CD4-positive, alpha-beta memory T cell (primary cell): ENCODE measurements at regions not wholly inside any gene's neighbourhood (a gene's known extent, or its start where the extent isn't known, plus 50 kb on each side); places are given as distances from the start of the nearest gene placed in this dataset.

Experiments
- CTCF ChIA-PET: fragments of 350-600 bp; sonication (Branson Sonifier 250); formaldehyde crosslinking; loops from one replicate; lab custom pipeline; 2021; ENCODE audit warnings: inconsistent platforms; ENCODE audit not compliant: partially characterized antibody; lab: Charles Lee
- POLR2A ChIA-PET: fragments of 350-600 bp; sonication (Branson Sonifier 250); formaldehyde crosslinking; loops from one replicate; lab custom pipeline; 2021; ENCODE audit not compliant: partially characterized antibody; lab: Charles Lee
- DNase-seq, 5 donors: peaks; one replicate each; pipeline versions ENCODE4 v3.0.0 to v3.0.0-alpha.2; 2020 to 2022; ENCODE audit warnings: mixed read lengths in 1 of 5
- H3K27ac ChIP-seq: one replicate; pipeline ENCODE4 v1.7.0; 2013; ENCODE audit warnings: low read depth, low read length
- H3K27me3 ChIP-seq: 2 replicates; pipeline ENCODE4 v1.7.0; 2013; ENCODE audit warnings: mild to moderate bottlenecking, low read length, moderate library complexity; ENCODE audit not compliant: insufficient read depth
- H3K36me3 ChIP-seq: 2 replicates; pipeline ENCODE4 v1.7.0; 2013; ENCODE audit warnings: mild to moderate bottlenecking, low read length, moderate library complexity; ENCODE audit not compliant: insufficient read depth
- H3K4me1 ChIP-seq: 2 replicates; pipeline ENCODE4 v1.7.0; 2013; ENCODE audit warnings: mild to moderate bottlenecking, low read length, moderate library complexity; ENCODE audit not compliant: insufficient read depth
- H3K4me3 ChIP-seq, 2 donors: one replicate each; pipeline ENCODE4 v1.7.0; 2013; ENCODE audit warnings: low read length in 2 of 2, mild to moderate bottlenecking in 1 of 2
- H3K9me3 ChIP-seq, 2 donors: one replicate each; pipeline ENCODE4 v1.7.0; 2013; ENCODE audit warnings: low read length in 2 of 2, control low read depth in 1 of 2; ENCODE audit not compliant: control insufficient read depth in 1 of 2
- H3K27ac Mint-ChIP-seq, 7 donors: one replicate each; pipeline ENCODE4 v1.8.0; 2020 to 2021; ENCODE audit warnings: mixed read lengths in 7 of 7, mild to moderate bottlenecking in 6 of 7, inconsistent platforms in 3 of 7, moderate library complexity in 3 of 7
- H3K27me3 Mint-ChIP-seq, 2 donors: one replicate each; pipeline ENCODE4 v1.8.0; 2020 to 2021; ENCODE audit warnings: mixed read lengths in 2 of 2
- H3K36me3 Mint-ChIP-seq, 2 donors: one replicate each; pipeline ENCODE4 v1.8.0; 2020 to 2021; ENCODE audit warnings: mixed read lengths in 2 of 2, inconsistent platforms in 1 of 2, mild to moderate bottlenecking in 1 of 2
- H3K4me1 Mint-ChIP-seq, 4 donors: one replicate each; pipeline ENCODE4 v1.8.0; 2020 to 2021; ENCODE audit warnings: mixed read lengths in 4 of 4, mild to moderate bottlenecking in 1 of 4
- H3K4me3 Mint-ChIP-seq, 8 donors: one replicate each; pipeline ENCODE4 v1.8.0; 2020 to 2021; ENCODE audit warnings: mixed read lengths in 8 of 8, mild to moderate bottlenecking in 7 of 8, moderate library complexity in 6 of 8, inconsistent platforms in 3 of 8
- H3K9me3 Mint-ChIP-seq, 8 donors: one replicate each; pipeline ENCODE4 v1.8.0; 2020 to 2021; ENCODE audit warnings: mixed read lengths in 8 of 8, mild to moderate bottlenecking in 5 of 8, inconsistent platforms in 3 of 8, moderate library complexity in 1 of 8
- intact Hi-C: fragments of 100-400 bp; cut with micrococcal nuclease; formaldehyde crosslinking; loops from one replicate; pipeline ENCODE4 v1.15.1; 2023

DNA sequence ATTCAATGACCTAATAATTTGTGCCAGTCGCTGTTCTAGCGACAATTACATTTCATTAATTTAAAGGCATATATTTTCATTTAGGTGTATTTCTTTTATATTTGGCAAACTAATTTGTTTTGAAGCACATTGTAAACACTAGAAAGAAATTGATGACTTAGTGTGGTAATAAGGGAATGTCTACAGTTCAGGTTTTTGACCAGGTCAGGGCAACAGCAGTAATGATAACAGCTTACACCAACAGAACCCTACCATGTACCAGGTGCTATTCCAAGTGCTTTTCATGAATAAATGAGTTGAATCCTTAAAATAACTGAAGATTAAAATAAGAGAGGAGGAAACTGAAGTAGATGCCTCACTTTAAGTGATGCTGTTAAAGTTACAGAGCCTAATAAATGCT lies 85.4 kb upstream of the SLC38A2 start:
- DNase-seq, result no peak
- no peaks in the 10 kb centered on the region for H3K27me3 Mint-ChIP-seq
- intact Hi-C loops, result loop anchor here (2.0 kb wide), 1 partner anchor 203 kb away; no protein-coding TSS in a partner anchor
- no peaks in the 10 kb centered on the region for H3K9me3 Mint-ChIP-seq
- peak overlapping the region in 3 of 8 donors; percentile 21 to 68 (median 50) for H3K4me3 Mint-ChIP-seq
- POLR2A ChIA-PET, result interaction anchor here (1.6 kb wide), 1 partner anchor 86 kb away, joined by 10 read pairs; no protein-coding TSS in a partner anchor
- Histone ChIP-seq H3K27ac (no peak overlapping the region), H3K9me3 (no peaks in the 10 kb centered on the region), H3K4me1 (peaks cover 59% of the 10 kb centered on the region), H3K4me3 (no peak overlapping the region), H3K36me3 (no peaks in the 10 kb centered on the region), H3K27me3 (no peaks in the 10 kb centered on the region)
- peaks cover 48 to 69% (median 60%) of the 10 kb centered on the region in 4 donors for H3K4me1 Mint-ChIP-seq
- CTCF ChIA-PET, result no interaction called here
- peak overlapping the region in 4 of 7 donors; percentile 30 to 91 (median 83) for H3K27ac Mint-ChIP-seq
- no peaks in the 10 kb centered on the region for H3K36me3 Mint-ChIP-seq

DNA sequence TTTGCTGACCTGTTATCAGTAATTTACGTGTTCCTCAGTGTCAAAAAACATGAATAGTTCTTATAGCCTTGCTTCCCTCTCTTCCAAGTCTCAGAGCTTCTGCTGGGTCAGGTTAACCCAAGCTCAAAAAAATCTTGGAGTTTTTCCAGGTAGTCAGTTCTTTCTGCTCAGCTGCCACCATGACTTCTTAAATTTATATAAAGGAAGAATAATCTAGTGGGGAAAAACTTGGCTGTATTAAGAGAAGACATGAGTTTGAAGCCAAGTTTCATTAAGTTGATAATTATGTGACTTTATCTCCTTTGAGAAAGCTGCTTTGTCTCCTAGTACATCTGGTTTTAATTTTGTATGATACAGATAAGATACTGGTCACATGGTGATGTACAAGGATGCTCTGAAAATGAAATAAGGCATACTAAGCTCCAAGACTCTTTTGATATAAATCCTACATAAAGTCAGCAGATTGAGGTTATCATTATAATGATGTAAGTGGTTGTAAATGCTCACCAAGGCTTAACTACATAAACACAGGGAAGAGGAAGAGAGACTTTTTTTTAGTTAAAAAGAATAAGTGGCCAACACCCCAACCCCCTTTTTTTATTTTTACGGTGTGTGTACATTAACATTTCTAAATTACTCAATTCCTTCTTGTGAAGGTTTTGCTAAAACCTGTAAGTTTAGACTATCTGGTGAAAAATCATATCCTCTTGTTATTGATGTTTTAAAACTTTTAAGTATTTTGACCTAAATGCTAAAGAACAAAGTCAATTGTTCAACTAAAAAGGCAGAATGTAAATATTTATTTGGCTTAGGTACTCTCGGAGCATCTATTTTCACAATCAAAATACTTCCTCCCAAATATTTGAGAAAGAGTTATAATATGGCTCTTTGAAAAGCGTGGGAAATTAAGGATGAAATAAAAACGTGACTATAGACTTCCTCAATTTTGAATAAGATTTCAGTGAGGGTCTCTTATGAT lies 84.1 kb upstream of the SLC38A2 start:
- DNase-seq, result no peak
- Mint-ChIP-seq H3K27ac (peak overlapping the region in 4 of 7 donors; percentile 1 to 90 (median 34)), H3K36me3 (no peaks in the 10 kb centered on the region), H3K4me1 (peaks cover 51 to 68% (median 60%) of the 10 kb centered on the region in 4 donors), H3K4me3 (peak overlapping the region in 5 of 8 donors; percentile 18 to 81 (median 40)), H3K9me3 (no peaks in the 10 kb centered on the region), H3K27me3 (no peaks in the 10 kb centered on the region)
- Histone ChIP-seq H3K27ac (no peak overlapping the region), H3K9me3 (no peaks in the 10 kb centered on the region), H3K27me3 (no peaks in the 10 kb centered on the region), H3K4me3 (no peak overlapping the region), H3K4me1 (peaks cover 59% of the 10 kb centered on the region), H3K36me3 (no peaks in the 10 kb centered on the region)
- POLR2A ChIA-PET, result interaction anchor here (1.0 to 1.7 kb wide), 2 partner anchors 72 to 1352 kb away, joined by 3 to 6 read pairs; no protein-coding TSS in a partner anchor
- intact Hi-C loops, result no loop called here
- CTCF ChIA-PET, result no interaction called here

DNA sequence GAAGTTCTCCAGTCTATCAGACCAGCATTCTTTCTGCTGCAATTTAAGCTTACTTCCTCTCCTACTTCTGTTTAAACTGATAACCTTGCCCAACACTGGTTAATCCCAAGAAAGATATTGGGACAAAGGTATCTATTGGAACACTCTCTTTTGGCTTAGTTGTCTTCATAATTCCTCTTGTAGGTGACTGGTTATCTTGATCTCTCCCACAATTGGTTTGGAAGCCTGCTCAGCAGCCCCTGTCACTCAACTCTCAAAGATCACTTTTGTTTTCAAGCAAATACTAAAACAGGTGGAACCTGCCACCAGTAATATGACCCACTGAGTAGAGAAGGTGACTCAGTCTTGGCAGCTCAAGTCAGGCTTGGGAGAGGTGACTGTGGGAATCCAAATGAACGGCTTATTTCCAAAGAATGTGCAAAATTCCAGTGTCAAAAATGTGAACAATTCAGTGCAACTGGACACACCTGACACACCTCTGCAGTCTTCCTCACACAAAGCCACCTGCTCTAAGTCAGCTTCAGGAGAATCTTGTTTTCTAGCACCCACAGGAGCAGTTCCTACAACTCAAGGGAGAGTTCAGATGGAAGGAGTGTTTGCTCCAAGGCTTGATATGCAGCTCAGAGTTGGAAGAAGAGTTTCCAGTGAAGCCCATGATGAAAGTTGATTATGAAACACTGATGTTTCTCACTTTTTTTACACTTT lies 83.2 kb upstream of the SLC38A2 start:
- H3K36me3 ChIP-seq, result no peaks in the 10 kb centered on the region
- Mint-ChIP-seq H3K4me1 (peaks cover 45 to 64% (median 57%) of the 10 kb centered on the region in 4 donors), H3K36me3 (peaks cover 0 to 3% of the 10 kb centered on the region in 2 donors), H3K4me3 (peak overlapping the region in 7 of 8 donors; percentile 40 to 81 (median 45)), H3K27me3 (peaks cover 0 to 1% of the 10 kb centered on the region in 2 donors), H3K9me3 (no peaks in the 10 kb centered on the region), H3K27ac (peak overlapping the region in 5 of 7 donors; percentile 10 to 90 (median 49))
- no peak overlapping the region for H3K27ac ChIP-seq
- ChIA-PET CTCF (no interaction called here), POLR2A (interaction anchor here (0.7 to 1.7 kb wide), 7 partner anchors 14 to 1353 kb away, joined by 3 to 6 read pairs (median 3); no protein-coding TSS in a partner anchor)
- no peaks in the 10 kb centered on the region for H3K9me3 ChIP-seq
- peaks cover 52% of the 10 kb centered on the region for H3K4me1 ChIP-seq
- no peak for DNase-seq
- H3K4me3 ChIP-seq, result no peak overlapping the region
- intact Hi-C loops, result no loop called here
- no peaks in the 10 kb centered on the region for H3K27me3 ChIP-seq

DNA sequence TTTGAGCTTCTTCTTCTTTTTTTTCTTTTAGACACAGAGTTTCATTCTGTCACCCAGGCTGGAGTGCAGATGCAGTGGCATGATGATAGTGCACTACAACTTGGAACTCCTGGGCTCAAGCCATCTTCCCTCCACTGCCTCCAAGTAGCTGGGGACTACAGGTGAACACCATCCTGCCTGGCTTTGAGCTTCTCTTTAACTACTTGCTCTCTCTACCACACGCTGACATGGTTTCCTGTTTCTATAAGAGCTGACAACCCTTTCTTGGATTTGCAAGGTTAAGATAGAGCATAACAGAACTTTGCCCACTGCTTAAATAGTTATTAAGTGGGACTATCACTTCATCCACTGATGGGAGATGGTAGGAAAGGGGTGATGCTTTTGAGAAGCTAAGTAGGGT lies 82.4 kb upstream of the SLC38A2 start:
- peak overlapping the region in 3 of 8 donors; percentile 2 to 76 (median 22) for H3K4me3 Mint-ChIP-seq
- H3K4me1 Mint-ChIP-seq, result peaks cover 39 to 62% (median 50%) of the 10 kb centered on the region in 4 donors

DNA sequence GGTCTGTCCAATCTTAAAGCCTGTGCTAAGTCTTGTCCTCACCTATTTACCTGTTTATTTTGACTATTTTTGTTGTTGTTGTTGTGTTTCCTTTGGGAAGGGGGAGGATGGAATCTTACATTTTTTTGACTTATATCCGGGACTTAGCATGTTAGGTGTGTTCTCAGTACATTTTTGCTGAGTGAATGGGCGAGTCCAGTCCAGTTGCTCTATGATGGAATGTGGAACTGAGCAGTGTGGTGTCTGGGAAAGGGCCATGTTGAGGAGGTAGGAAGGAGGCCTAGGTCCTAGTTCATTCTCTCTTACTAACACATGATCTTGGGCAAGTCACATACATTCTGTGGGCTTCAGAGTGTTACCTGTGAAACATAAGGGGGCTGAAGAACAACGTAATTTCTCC lies 80.9 kb upstream of the SLC38A2 start:
- H3K4me1 ChIP-seq, result peaks cover 29% of the 10 kb centered on the region
- peaks cover 0 to 3% of the 10 kb centered on the region in 2 donors for H3K36me3 Mint-ChIP-seq

More for the DNA sequence above, 82.4 kb upstream of the SLC38A2 start:
- intact Hi-C loops, result no loop called here
- no peaks in the 10 kb centered on the region for H3K9me3 Mint-ChIP-seq
- Histone ChIP-seq H3K4me1 (peaks cover 44% of the 10 kb centered on the region), H3K4me3 (no peak overlapping the region), H3K36me3 (no peaks in the 10 kb centered on the region), H3K27ac (no peak overlapping the region), H3K27me3 (no peaks in the 10 kb centered on the region), H3K9me3 (no peaks in the 10 kb centered on the region)
- H3K36me3 Mint-ChIP-seq, result peaks cover 0 to 3% of the 10 kb centered on the region in 2 donors
- ChIA-PET POLR2A (interaction anchor here (0.7 to 1.7 kb wide), 6 partner anchors 15 to 185 kb away, joined by 3 to 6 read pairs (median 3); no protein-coding TSS in a partner anchor), CTCF (interaction anchor here (1.0 kb wide), 1 partner anchor 224 kb away, joined by 4 read pairs; no protein-coding TSS in a partner anchor)
- H3K27me3 Mint-ChIP-seq, result peaks cover 0 to 1% of the 10 kb centered on the region in 2 donors
- peak overlapping the region in 5 of 7 donors; percentile 18 to 90 (median 75) for H3K27ac Mint-ChIP-seq
- DNase-seq, result no peak

DNA sequence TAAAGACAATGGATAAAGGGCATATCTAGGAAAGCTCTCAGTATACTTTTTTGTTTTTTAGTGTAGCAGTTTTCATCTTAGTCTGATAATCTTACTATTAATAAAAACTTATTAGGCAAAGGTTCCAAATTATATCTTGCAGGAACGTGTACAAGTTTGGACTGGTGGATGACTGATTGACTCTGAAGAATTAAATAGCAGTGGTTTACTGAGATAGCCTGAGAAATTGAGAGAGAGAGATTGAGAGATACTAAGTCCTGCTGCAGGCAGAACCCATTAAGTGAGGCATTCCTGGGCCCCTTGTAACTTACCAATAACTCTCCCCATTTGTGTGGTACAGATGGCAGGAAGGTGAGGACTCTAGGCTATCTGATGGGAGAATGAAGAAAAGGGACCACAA lies 80.2 kb upstream of the SLC38A2 start:
- H3K27ac ChIP-seq, result no peak overlapping the region
- ChIA-PET POLR2A (no interaction called here), CTCF (no interaction called here)
- no peak overlapping the region for H3K4me3 ChIP-seq
- intact Hi-C loops, result no loop called here
- no peaks in the 10 kb centered on the region for H3K27me3 ChIP-seq
- Mint-ChIP-seq H3K4me1 (peaks cover 25 to 49% (median 33%) of the 10 kb centered on the region in 4 donors), H3K9me3 (peaks cover 0 to 3% (median 0%) of the 10 kb centered on the region in 8 donors), H3K36me3 (peaks cover 0 to 3% of the 10 kb centered on the region in 2 donors), H3K27me3 (peaks cover 0 to 1% of the 10 kb centered on the region in 2 donors), H3K27ac (no peak overlapping the region), H3K4me3 (no peak overlapping the region)
- H3K36me3 ChIP-seq, result no peaks in the 10 kb centered on the region
- H3K4me1 ChIP-seq, result peaks cover 23% of the 10 kb centered on the region
- DNase-seq, result no peak
- H3K9me3 ChIP-seq, result no peaks in the 10 kb centered on the region

More for the DNA sequence above, 80.9 kb upstream of the SLC38A2 start:
- peaks cover 29 to 56% (median 39%) of the 10 kb centered on the region in 4 donors for H3K4me1 Mint-ChIP-seq
- H3K27me3 Mint-ChIP-seq, result peaks cover 0 to 1% of the 10 kb centered on the region in 2 donors
- no peak overlapping the region for H3K27ac ChIP-seq
- no peaks in the 10 kb centered on the region for H3K36me3 ChIP-seq
- H3K9me3 Mint-ChIP-seq, result peaks cover 0 to 3% (median 0%) of the 10 kb centered on the region in 8 donors
- DNase-seq, result no peak
- CTCF ChIA-PET, result no interaction called here
- intact Hi-C loops, result no loop called here
- no peaks in the 10 kb centered on the region for H3K9me3 ChIP-seq
- H3K4me3 ChIP-seq, result no peak overlapping the region
- H3K27ac Mint-ChIP-seq, result peak overlapping the region in 1 of 7 donors; percentile 10
- POLR2A ChIA-PET, result no interaction called here
- H3K4me3 Mint-ChIP-seq, result no peak overlapping the region
- no peaks in the 10 kb centered on the region for H3K27me3 ChIP-seq
